Thyroid gland (tissue), 4 donors: ENCODE measurements at regions not wholly inside any gene's neighbourhood (a gene's known extent, or its start where the extent isn't known, plus 50 kb on each side); places are given as distances from the start of the nearest gene placed in this dataset.
A peak's percentile ranks its signal among the peaks of the same experiment; 100 is the strongest.

Source experiments
- DNase-seq, 2 donors: peaks; one replicate each; pipeline ENCODE4 v3.0.0-alpha.2; 2019
- H3K27ac ChIP-seq, 3 donors: fragments of 200-600 bp; sonication (generic); 1 replicate in 2 of 3; 2 replicates in 1 of 3; pipeline ENCODE4 v1.5.1; 2016 to 2019; ENCODE audit warnings: mild to moderate bottlenecking in 1 of 3, moderate library complexity in 1 of 3
- H3K27me3 ChIP-seq: fragments of 200-600 bp; sonication (generic); one replicate; pipeline ENCODE4 v1.5.1; 2019
- H3K36me3 ChIP-seq, 2 donors: fragments of 200-600 bp; sonication (generic); one replicate each; pipeline ENCODE4 v1.5.1; 2016 to 2019
- H3K4me1 ChIP-seq, 2 donors: fragments of 200-600 bp; sonication (generic); one replicate each; pipeline ENCODE4 v1.5.1; 2017 to 2019
- H3K4me3 ChIP-seq, 3 donors: fragments of 200-600 bp; sonication (generic); replicated peaks in 1 of 3; 1 replicate in 2 of 3; 2 replicates in 1 of 3; pipeline ENCODE4 v1.5.1; 2016; ENCODE audit warnings: mild to moderate bottlenecking in 1 of 3
- H3K9me3 ChIP-seq: fragments of 200-600 bp; sonication (generic); one replicate; pipeline ENCODE4 v1.5.1; 2017
- POLR2A ChIP-seq, 2 donors: fragments of 450-650 bp; IDR thresholded peaks; one replicate each; pipeline ENCODE4 v1.6.1; 2017; ENCODE audit warnings: antibody characterized with exemption in 2 of 2, mild to moderate bottlenecking in 2 of 2, moderate library complexity in 1 of 2
- WGBS, 2 donors: methylation state at CpG; one replicate each; pipeline ENCODE4 v1.1.5; 2017; 5-methylcytosine and 5-hydroxymethylcytosine counted together
- intact Hi-C: fragments of 100-400 bp; cut with DNase I; formaldehyde crosslinking; loops from one replicate; pipeline ENCODE4 v1.15.1; 2023
- TF ChIP-seq, protein P1 (sequence below), 6 experiments: fragments of 200-600 bp in 3 of 6; fragments of 450-650 bp in 3 of 6; sonication (generic) in 3 of 6; IDR thresholded peaks; one replicate each; pipeline ENCODE4 v1.5.1; 2016 to 2019; ENCODE audit warnings: antibody characterized with exemption in 6 of 6, mild to moderate bottlenecking in 2 of 6, inconsistent platforms in 1 of 6, moderate library complexity in 1 of 6

- WGBS, 2 donors = 85 to 87% methylated on average over 1 of the region's 1 CpG
- Histone ChIP-seq H3K4me1 (peaks cover 25 to 29% of the 10 kb centered on the region in 2 donors), H3K27ac (peak overlapping the region in 2 of 3 donors; percentile 7 to 11), H3K9me3 (no peaks in the 10 kb centered on the region), H3K27me3 (no peaks in the 10 kb centered on the region), H3K4me3 (no peak overlapping the region), H3K36me3 (no peaks in the 10 kb centered on the region)
- no peak for TF ChIP-seq POLR2A (IDR thresholded peaks at IDR 0.05)
- TF ChIP-seq, protein P1, sequence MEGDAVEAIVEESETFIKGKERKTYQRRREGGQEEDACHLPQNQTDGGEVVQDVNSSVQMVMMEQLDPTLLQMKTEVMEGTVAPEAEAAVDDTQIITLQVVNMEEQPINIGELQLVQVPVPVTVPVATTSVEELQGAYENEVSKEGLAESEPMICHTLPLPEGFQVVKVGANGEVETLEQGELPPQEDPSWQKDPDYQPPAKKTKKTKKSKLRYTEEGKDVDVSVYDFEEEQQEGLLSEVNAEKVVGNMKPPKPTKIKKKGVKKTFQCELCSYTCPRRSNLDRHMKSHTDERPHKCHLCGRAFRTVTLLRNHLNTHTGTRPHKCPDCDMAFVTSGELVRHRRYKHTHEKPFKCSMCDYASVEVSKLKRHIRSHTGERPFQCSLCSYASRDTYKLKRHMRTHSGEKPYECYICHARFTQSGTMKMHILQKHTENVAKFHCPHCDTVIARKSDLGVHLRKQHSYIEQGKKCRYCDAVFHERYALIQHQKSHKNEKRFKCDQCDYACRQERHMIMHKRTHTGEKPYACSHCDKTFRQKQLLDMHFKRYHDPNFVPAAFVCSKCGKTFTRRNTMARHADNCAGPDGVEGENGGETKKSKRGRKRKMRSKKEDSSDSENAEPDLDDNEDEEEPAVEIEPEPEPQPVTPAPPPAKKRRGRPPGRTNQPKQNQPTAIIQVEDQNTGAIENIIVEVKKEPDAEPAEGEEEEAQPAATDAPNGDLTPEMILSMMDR (IDR thresholded peaks at IDR 0.05) = no peak
- intact Hi-C loops = no loop called here
- DNase-seq = no peak
Measured at GRCh38 chr19:20416661-20417060, 148.9 kb downstream of the ZNF737 start.

- Histone ChIP-seq H3K36me3 (no peaks in the 10 kb centered on the region), H3K9me3 (no peaks in the 10 kb centered on the region), H3K4me3 (no peak overlapping the region), H3K27ac (peak overlapping the region; percentile 27 to 85 (median 79)), H3K27me3 (no peaks in the 10 kb centered on the region), H3K4me1 (peaks cover 31 to 39% of the 10 kb centered on the region in 2 donors)
- DNase-seq = no peak
- TF ChIP-seq, protein P1 (IDR thresholded peaks at IDR 0.05) = no peak
- no peak for TF ChIP-seq POLR2A (IDR thresholded peaks at IDR 0.05)
- intact Hi-C loops = no loop called here
- WGBS, 2 donors = 85 to 96% methylated on average over 2 of the region's 2 CpGs
Measured at GRCh38 chr19:20414120-20414519, 151.5 kb downstream of the ZNF737 start.

DNA sequence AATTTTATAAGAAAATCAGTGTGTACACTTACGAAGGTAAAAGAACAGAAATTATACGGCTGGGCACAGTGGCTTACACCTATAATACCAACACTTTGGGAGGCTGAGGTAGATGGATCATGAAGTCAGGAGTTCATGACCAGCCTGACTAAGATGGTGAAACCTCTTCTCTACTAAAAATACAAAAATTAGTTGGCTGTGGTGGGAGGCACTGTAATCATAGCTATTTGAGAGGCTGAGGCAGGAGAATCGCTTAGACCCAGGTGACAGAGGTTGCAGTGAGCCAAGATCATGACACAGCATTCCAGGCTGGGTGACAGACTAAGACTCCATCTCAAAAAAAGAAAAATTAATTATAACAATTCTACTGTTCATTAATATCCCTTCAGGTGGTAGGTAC, 151.9 kb downstream of the ZNF737 start:
- intact Hi-C loops = no loop called here
- Histone ChIP-seq H3K27ac (peak overlapping the region; percentile 79 to 98 (median 85)), H3K36me3 (no peaks in the 10 kb centered on the region), H3K4me3 (no peak overlapping the region), H3K27me3 (no peaks in the 10 kb centered on the region), H3K9me3 (no peaks in the 10 kb centered on the region), H3K4me1 (peaks cover 32 to 43% of the 10 kb centered on the region in 2 donors)
- DNase-seq = no peak
- 90 to 95% methylated on average over 3 of the region's 3 CpGs for WGBS, 2 donors
- TF ChIP-seq, protein P1 (IDR thresholded peaks at IDR 0.05) = no peak
- no peak for TF ChIP-seq POLR2A (IDR thresholded peaks at IDR 0.05)

- Histone ChIP-seq H3K4me3 (no peak overlapping the region), H3K27me3 (no peaks in the 10 kb centered on the region), H3K36me3 (no peaks in the 10 kb centered on the region), H3K9me3 (no peaks in the 10 kb centered on the region), H3K27ac (peak overlapping the region; percentile 79 to 98 (median 85)), H3K4me1 (peaks cover 38 to 47% of the 10 kb centered on the region in 2 donors)
- intact Hi-C loops = no loop called here
- TF ChIP-seq, protein P1 (IDR thresholded peaks at IDR 0.05) = no peak
- no peak for TF ChIP-seq POLR2A (IDR thresholded peaks at IDR 0.05)
- no peak for DNase-seq
Measured at GRCh38 chr19:20412846-20413245, 152.7 kb downstream of the ZNF737 start.

GRCh38 chr19:20397292-20397691, 168.3 kb downstream of the ZNF737 start:
- Histone ChIP-seq H3K4me3 (no peak overlapping the region), H3K27me3 (no peaks in the 10 kb centered on the region), H3K4me1 (no peaks in the 10 kb centered on the region), H3K9me3 (no peaks in the 10 kb centered on the region), H3K27ac (no peak overlapping the region), H3K36me3 (no peaks in the 10 kb centered on the region)
- intact Hi-C loops = no loop called here
- TF ChIP-seq, protein P1 (IDR thresholded peaks at IDR 0.05) = no peak
- no peak for TF ChIP-seq POLR2A (IDR thresholded peaks at IDR 0.05)
- no peak for DNase-seq
